DMS 273 (cell line): ENCODE measurements at regions not wholly inside any gene's neighbourhood (a gene's known extent, or its start where the extent isn't known, plus 50 kb on each side); places are given as distances from the start of the nearest gene placed in this dataset.
"Not testable (repeated sequence)": the region's sequence is repeated elsewhere in the genome, so short reads cannot be mapped to it uniquely, and the experiment has no call there.

Source experiments
- DNase-seq: peaks from one replicate; lab custom pipeline; 2025; ENCODE audit not compliant: unreplicated experiment; lab: John Stamatoyannopoulos, UW

GRCh38 chr1:29601021-29601420 lies 364.7 kb downstream of the PTPRU start:
- no peak for DNase-seq

DNA sequence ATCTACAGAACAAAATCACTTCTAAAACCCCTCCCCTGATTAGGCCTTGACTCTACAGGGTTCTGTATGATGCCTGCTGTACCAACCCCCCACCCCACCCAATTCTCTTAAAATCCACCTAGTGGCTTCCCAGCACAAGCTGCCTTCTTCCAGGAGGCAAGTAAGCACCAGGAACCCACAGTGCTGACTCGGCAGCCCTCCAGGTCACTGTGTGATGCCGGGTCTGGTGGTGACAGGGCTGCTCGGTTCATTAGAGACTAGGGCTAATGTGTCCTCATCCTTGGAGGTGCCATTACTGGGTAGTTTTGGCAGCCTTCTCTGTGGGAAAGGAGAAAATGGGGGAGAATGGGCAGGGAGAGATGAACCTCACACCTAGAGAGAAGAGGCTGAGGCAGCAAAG lies 363.5 kb downstream of the PTPRU start:
- no peak for DNase-seq

DNA sequence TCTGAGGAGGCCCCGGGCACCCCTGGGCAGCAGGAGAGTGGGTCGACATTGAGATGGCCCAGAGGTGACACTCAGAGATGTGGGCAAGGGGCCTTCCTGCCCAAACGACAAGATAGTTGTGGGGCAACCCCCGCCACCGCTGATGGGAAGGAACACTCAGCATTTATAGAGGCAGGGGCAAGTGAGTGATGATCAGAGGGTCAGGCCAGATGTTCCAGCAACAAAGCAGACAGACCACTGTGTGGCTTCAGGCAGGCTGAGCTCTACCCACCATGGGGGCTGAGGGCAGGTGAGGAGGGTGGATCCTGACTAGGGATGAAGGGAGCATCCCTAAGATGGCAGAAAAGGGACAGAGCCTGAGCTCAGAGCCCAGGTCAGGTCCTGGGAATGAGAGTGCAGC lies 362.7 kb downstream of the PTPRU start:
- no peak for DNase-seq

GRCh38 chr1:29597861-29598260 lies 361.5 kb downstream of the PTPRU start:
- no peak for DNase-seq

- no peak for DNase-seq
Measured at GRCh38 chr1:29593601-29594382, 357.5 kb downstream of the PTPRU start.

GRCh38 chr1:29592731-29593130 lies 356.4 kb downstream of the PTPRU start:
- DNase-seq = no peak

GRCh38 chr1:29592261-29592615 lies 355.9 kb downstream of the PTPRU start:
- no peak for DNase-seq

GRCh38 chr1:29591601-29592260 lies 355.4 kb downstream of the PTPRU start:
- no peak for DNase-seq

GRCh38 chr1:29590583-29591565 lies 354.6 kb downstream of the PTPRU start:
- DNase-seq = no peak

GRCh38 chr1:29589716-29590115 lies 353.4 kb downstream of the PTPRU start:
- not testable (repeated sequence) for DNase-seq

GRCh38 chr1:29586991-29587745 lies 350.8 kb downstream of the PTPRU start:
- DNase-seq = no peak

- no peak for DNase-seq
Measured at GRCh38 chr1:29586215-29586614, 349.9 kb downstream of the PTPRU start.

- DNase-seq = no peak
Measured at GRCh38 chr1:29585656-29586055, 349.3 kb downstream of the PTPRU start.

DNA sequence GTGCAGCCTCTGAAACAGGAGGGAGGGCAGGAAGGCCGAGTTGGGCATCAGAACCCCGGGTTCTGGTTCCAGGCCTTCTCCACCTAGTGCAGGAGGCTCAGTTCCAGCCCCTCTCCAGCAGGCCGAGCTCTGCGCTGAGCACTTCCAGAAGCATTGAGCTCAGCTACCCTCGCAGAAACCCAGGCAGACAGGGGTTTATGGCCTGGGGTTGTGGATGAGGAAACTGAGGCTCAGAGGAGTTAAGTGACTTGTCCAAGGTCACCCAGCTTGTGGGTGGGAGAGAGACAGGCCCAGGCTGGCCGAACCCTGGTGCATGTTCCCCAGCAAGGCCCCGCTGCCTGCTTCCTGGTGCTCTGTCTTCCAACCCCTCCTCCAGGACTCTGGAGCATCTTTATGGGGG lies 348.9 kb downstream of the PTPRU start:
- DNase-seq = no peak

DNA sequence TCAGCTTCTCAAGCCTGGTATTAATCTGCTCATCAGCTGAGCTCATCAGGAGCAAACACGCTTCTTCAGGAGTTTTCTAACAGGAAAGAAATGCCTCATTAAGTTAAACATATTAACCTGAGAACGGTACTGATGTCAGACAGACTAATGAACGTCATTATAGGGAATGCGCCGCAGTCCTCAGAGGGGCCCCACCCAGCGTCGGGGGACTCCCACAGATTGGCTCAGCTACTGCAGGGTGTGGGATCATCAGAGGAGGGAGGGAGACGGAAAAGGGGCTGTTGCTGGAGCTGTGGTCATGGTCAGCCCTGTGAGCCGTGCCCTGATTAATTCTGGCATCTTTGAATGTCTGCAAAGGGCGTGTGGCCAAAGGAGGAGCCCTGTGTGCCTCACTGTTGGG lies 348.5 kb downstream of the PTPRU start:
- no peak for DNase-seq

GRCh38 chr1:29584362-29584761 lies 348.0 kb downstream of the PTPRU start:
- DNase-seq = no peak

DNA sequence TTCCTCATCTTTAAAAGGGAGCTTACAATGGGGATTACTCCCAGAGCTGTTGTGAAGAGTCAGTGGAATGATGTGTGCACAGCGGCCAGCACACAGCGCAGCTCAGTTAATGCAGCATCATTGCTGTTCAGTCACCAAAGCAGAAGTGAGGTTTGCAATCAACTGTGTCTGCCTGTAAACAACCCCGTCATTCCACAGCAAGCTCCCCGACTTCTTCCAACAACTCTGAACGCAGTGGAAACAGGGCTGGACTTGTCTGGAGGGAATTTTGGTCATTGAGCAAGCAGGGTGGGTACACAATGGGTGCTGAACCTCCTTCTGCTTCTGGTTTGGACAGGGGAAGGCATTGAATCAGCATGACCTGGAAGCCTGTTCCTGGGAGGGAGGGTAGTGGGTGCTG lies 347.4 kb downstream of the PTPRU start:
- no peak for DNase-seq

GRCh38 chr1:29581256-29581655 lies 344.9 kb downstream of the PTPRU start:
- DNase-seq = no peak

DNA sequence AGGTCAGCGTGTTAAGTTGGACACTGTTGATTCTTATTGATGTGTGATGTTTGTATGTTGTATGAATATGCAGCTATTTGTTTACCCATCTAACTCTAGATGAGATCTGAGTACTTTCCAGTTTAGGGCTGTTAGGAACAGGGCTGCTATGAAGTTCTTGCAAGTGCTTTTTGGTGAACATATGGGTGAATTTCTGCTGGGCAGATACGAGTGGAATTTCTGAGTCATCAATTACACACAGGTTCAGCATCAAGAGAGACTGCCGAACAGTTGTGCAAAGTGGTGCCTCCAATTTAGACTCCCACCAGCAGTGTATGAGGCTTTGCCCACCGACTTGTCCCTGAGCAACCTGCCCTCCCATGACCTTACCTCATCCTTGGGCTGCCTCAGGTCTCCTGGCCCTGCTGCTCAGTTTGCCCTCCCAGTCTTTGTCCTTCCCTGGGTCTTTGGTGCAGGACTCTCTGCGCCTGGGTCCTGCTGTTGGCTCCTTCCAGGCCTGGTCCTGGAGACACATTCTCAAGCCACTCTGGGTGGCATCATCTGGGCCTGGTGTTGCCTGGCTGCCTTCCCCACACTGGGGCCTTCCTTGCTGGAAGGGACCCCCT lies 343.6 kb downstream of the PTPRU start:
- peak; percentile 51 for DNase-seq

- no peak for DNase-seq
Measured at GRCh38 chr1:29577512-29577911, 341.2 kb downstream of the PTPRU start.
